ENCODE measurements at regions not wholly inside any gene's neighbourhood (a gene's known extent, or its start where the extent isn't known, plus 50 kb on each side); places are given as distances from the start of the nearest gene placed in this dataset.

- H3K9me2 ChIP-seq (replicated peaks; ENCODE audit: low read depth, low read length): no peaks in the 10 kb centered on the region
- H3F3A ChIP-seq (ENCODE audit: low read depth): no peaks in the 10 kb centered on the region
- H3K4me3 ChIP-seq (ENCODE audit: low read length, poor library complexity, severe bottlenecking): no peak overlapping the region
- H3K9ac ChIP-seq (ENCODE audit: low read depth, low read length, poor library complexity, severe bottlenecking): no peak overlapping the region
- TF ChIP-seq, protein P1, sequence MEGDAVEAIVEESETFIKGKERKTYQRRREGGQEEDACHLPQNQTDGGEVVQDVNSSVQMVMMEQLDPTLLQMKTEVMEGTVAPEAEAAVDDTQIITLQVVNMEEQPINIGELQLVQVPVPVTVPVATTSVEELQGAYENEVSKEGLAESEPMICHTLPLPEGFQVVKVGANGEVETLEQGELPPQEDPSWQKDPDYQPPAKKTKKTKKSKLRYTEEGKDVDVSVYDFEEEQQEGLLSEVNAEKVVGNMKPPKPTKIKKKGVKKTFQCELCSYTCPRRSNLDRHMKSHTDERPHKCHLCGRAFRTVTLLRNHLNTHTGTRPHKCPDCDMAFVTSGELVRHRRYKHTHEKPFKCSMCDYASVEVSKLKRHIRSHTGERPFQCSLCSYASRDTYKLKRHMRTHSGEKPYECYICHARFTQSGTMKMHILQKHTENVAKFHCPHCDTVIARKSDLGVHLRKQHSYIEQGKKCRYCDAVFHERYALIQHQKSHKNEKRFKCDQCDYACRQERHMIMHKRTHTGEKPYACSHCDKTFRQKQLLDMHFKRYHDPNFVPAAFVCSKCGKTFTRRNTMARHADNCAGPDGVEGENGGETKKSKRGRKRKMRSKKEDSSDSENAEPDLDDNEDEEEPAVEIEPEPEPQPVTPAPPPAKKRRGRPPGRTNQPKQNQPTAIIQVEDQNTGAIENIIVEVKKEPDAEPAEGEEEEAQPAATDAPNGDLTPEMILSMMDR (conservative IDR thresholded peaks at IDR 0.05; ENCODE audit: low read length): no peak
- no peak for TF ChIP-seq EZH2phosphoT487 (IDR thresholded peaks at IDR 0.05; ENCODE audit: borderline replicate concordance)
- H4K20me1 ChIP-seq (ENCODE audit: insufficient read depth, low read length, poor library complexity, severe bottlenecking): no peaks in the 10 kb centered on the region
- no peaks in the 10 kb centered on the region for H3K36me3 ChIP-seq (ENCODE audit: insufficient read depth, low read length)
- H3K4me1 ChIP-seq (ENCODE audit: insufficient read depth, low read length, poor library complexity, severe bottlenecking): no peaks in the 10 kb centered on the region
- H3K9me3 ChIP-seq (ENCODE audit: insufficient read depth, low read depth, low read length): no peaks in the 10 kb centered on the region
- no peak overlapping the region for H3K4me2 ChIP-seq (ENCODE audit: low read depth, low read length, poor library complexity, severe bottlenecking)
- H3K79me2 ChIP-seq (ENCODE audit: insufficient read depth, low read length): no peaks in the 10 kb centered on the region
- no peaks in the 10 kb centered on the region for H3K27me3 ChIP-seq (ENCODE audit: insufficient read depth, low read length, poor library complexity, severe bottlenecking)
- no peak overlapping the region for H2AFZ ChIP-seq (ENCODE audit: low read length)
Measured at GRCh38 chr13:99812625-99813024, 158.9 kb downstream of the ZIC5 start.

GRCh38 chr13:99811067-99811700 is 160.4 kb downstream of the ZIC5 start:
- no peaks in the 10 kb centered on the region for H4K20me1 ChIP-seq (ENCODE audit: insufficient read depth, low read length, poor library complexity, severe bottlenecking)
- H3K4me3 ChIP-seq (ENCODE audit: low read length, poor library complexity, severe bottlenecking): no peak overlapping the region
- no peak overlapping the region for H2AFZ ChIP-seq (ENCODE audit: low read length)
- no peak for TF ChIP-seq EZH2phosphoT487 (IDR thresholded peaks at IDR 0.05; ENCODE audit: borderline replicate concordance)
- TF ChIP-seq, protein P1 (conservative IDR thresholded peaks at IDR 0.05; ENCODE audit: low read length): no peak
- H3K9ac ChIP-seq (ENCODE audit: low read depth, low read length, poor library complexity, severe bottlenecking): no peak overlapping the region
- no peaks in the 10 kb centered on the region for H3K36me3 ChIP-seq (ENCODE audit: insufficient read depth, low read length)
- H3K27me3 ChIP-seq (ENCODE audit: insufficient read depth, low read length, poor library complexity, severe bottlenecking): no peaks in the 10 kb centered on the region
- H3K79me2 ChIP-seq (ENCODE audit: insufficient read depth, low read length): no peaks in the 10 kb centered on the region
- no peaks in the 10 kb centered on the region for H3K9me3 ChIP-seq (ENCODE audit: insufficient read depth, low read depth, low read length)
- H3K4me1 ChIP-seq (ENCODE audit: insufficient read depth, low read length, poor library complexity, severe bottlenecking): no peaks in the 10 kb centered on the region
- H3F3A ChIP-seq (ENCODE audit: low read depth): no peaks in the 10 kb centered on the region
- H3K4me2 ChIP-seq (ENCODE audit: low read depth, low read length, poor library complexity, severe bottlenecking): no peak overlapping the region
- H3K9me2 ChIP-seq (replicated peaks; ENCODE audit: low read depth, low read length): no peaks in the 10 kb centered on the region

- no peaks in the 10 kb centered on the region for H3K27me3 ChIP-seq (ENCODE audit: insufficient read depth, low read length, poor library complexity, severe bottlenecking)
- H3K9me2 ChIP-seq (replicated peaks; ENCODE audit: low read depth, low read length): no peaks in the 10 kb centered on the region
- H2AFZ ChIP-seq (ENCODE audit: low read length): no peak overlapping the region
- H3K4me1 ChIP-seq (ENCODE audit: insufficient read depth, low read length, poor library complexity, severe bottlenecking): no peaks in the 10 kb centered on the region
- no peak overlapping the region for H3K4me3 ChIP-seq (ENCODE audit: low read length, poor library complexity, severe bottlenecking)
- H3K36me3 ChIP-seq (ENCODE audit: insufficient read depth, low read length): no peaks in the 10 kb centered on the region
- no peak overlapping the region for H3K9ac ChIP-seq (ENCODE audit: low read depth, low read length, poor library complexity, severe bottlenecking)
- H3K9me3 ChIP-seq (ENCODE audit: insufficient read depth, low read depth, low read length): no peaks in the 10 kb centered on the region
- H4K20me1 ChIP-seq (ENCODE audit: insufficient read depth, low read length, poor library complexity, severe bottlenecking): no peaks in the 10 kb centered on the region
- no peak overlapping the region for H3K4me2 ChIP-seq (ENCODE audit: low read depth, low read length, poor library complexity, severe bottlenecking)
- H3K79me2 ChIP-seq (ENCODE audit: insufficient read depth, low read length): no peaks in the 10 kb centered on the region
- H3F3A ChIP-seq (ENCODE audit: low read depth): no peaks in the 10 kb centered on the region
- TF ChIP-seq EZH2phosphoT487 (IDR thresholded peaks at IDR 0.05; ENCODE audit: borderline replicate concordance): no peak
- TF ChIP-seq, protein P1 (conservative IDR thresholded peaks at IDR 0.05; ENCODE audit: low read length): no peak
Measured at GRCh38 chr13:99809926-99810325, 161.6 kb downstream of the ZIC5 start.

Measured in Loucy (cell line).